NCI-H748 (cell line): ENCODE measurements at regions not wholly inside any gene's neighbourhood (a gene's known extent, or its start where the extent isn't known, plus 50 kb on each side); places are given as distances from the start of the nearest gene placed in this dataset.
"Not testable (repeated sequence)": the region's sequence is repeated elsewhere in the genome, so short reads cannot be mapped to it uniquely, and the experiment has no call there.

Experiments
- DNase-seq: peaks from one replicate; lab custom pipeline; 2025; ENCODE audit not compliant: unreplicated experiment; lab: John Stamatoyannopoulos, UW

- not testable (repeated sequence) for DNase-seq
These were observed 178.2 kb upstream of the ZNG1F start for GRCh38 chr9:41367301-41367700.

GRCh38 chr9:41361790-41362189, 172.7 kb upstream of the ZNG1F start:
- DNase-seq: not testable (repeated sequence)

- peak; percentile 36 for DNase-seq
These were observed 170.0 kb upstream of the ZNG1F start for GRCh38 chr9:41359116-41359515.

GRCh38 chr9:41358682-41359081, 169.6 kb upstream of the ZNG1F start:
- peak; percentile 67 for DNase-seq

GRCh38 chr9:41357918-41358404, 168.8 kb upstream of the ZNG1F start:
- not testable (repeated sequence) for DNase-seq

GRCh38 chr9:41357350-41357748, 168.2 kb upstream of the ZNG1F start:
- DNase-seq: not testable (repeated sequence)

- DNase-seq: peak; percentile 63
These were observed 167.7 kb upstream of the ZNG1F start for GRCh38 chr9:41356588-41357349.

GRCh38 chr9:41355712-41356450, 166.8 kb upstream of the ZNG1F start:
- DNase-seq: not testable (repeated sequence)

- DNase-seq: not testable (repeated sequence)
These were observed 165.9 kb upstream of the ZNG1F start for GRCh38 chr9:41354978-41355377.

GRCh38 chr9:41354060-41354934, 165.2 kb upstream of the ZNG1F start:
- not testable (repeated sequence) for DNase-seq

GRCh38 chr9:41353026-41353425, 163.9 kb upstream of the ZNG1F start:
- DNase-seq: not testable (repeated sequence)

- not testable (repeated sequence) for DNase-seq
These were observed 163.3 kb upstream of the ZNG1F start for GRCh38 chr9:41352390-41352789.

- not testable (repeated sequence) for DNase-seq
These were observed 158.8 kb upstream of the ZNG1F start for GRCh38 chr9:41347893-41348292.

GRCh38 chr9:41332562-41332961, 143.4 kb upstream of the ZNG1F start:
- DNase-seq: not testable (repeated sequence)

GRCh38 chr9:41321277-41321676, 132.2 kb upstream of the ZNG1F start:
- not testable (repeated sequence) for DNase-seq

- not testable (repeated sequence) for DNase-seq
These were observed 119.8 kb upstream of the ZNG1F start for GRCh38 chr9:41308953-41309352.

GRCh38 chr9:41285744-41286143, 96.6 kb upstream of the ZNG1F start:
- not testable (repeated sequence) for DNase-seq

- not testable (repeated sequence) for DNase-seq
These were observed 91.5 kb upstream of the ZNG1F start for GRCh38 chr9:41280299-41281238.

- DNase-seq: not testable (repeated sequence)
These were observed 90.3 kb upstream of the ZNG1F start for GRCh38 chr9:41279437-41279836.

GRCh38 chr9:41279033-41279432, 89.9 kb upstream of the ZNG1F start:
- DNase-seq: not testable (repeated sequence)
